ENCODE measurements at regions not wholly inside any gene's neighbourhood (a gene's known extent, or its start where the extent isn't known, plus 50 kb on each side); places are given as distances from the start of the nearest gene placed in this dataset.
"Not testable (repeated sequence)": the region's sequence is repeated elsewhere in the genome, so short reads cannot be mapped to it uniquely, and the experiment has no call there.

GRCh38 chr3:143921176-143921575 lies 50.4 kb upstream of the DIPK2A start:
- TF ChIP-seq CTCF, POLR2A (IDR thresholded peaks at IDR 0.05): not testable (repeated sequence)
